Upper lobe of left lung (tissue), 6 donors: ENCODE measurements at regions not wholly inside any gene's neighbourhood (a gene's known extent, or its start where the extent isn't known, plus 50 kb on each side); places are given as distances from the start of the nearest gene placed in this dataset.
A peak's percentile ranks its signal among the peaks of the same experiment; 100 is the strongest.
"Not testable (repeated sequence)": the region's sequence is repeated elsewhere in the genome, so short reads cannot be mapped to it uniquely, and the experiment has no call there.

Source experiments
- ATAC-seq, 2 donors: fragments of 200-7000 bp; cut with Tn5 transposase; one replicate each; pipeline ENCODE4 v1.9.1; 2022; ENCODE audit warnings: mild to moderate bottlenecking in 2 of 2, moderate library complexity in 2 of 2; ENCODE audit not compliant: low FRiP score in 2 of 2
- DNase-seq, 2 donors: peaks; one replicate each; pipeline ENCODE4 v3.0.0-alpha.2; 2019 to 2020
- H3K27ac ChIP-seq, 4 donors: fragments of 200-600 bp; sonication (generic); one replicate each; pipeline ENCODE4 v1.5.1; 2016 to 2019
- H3K27me3 ChIP-seq, 4 donors: fragments of 200-600 bp; sonication (generic); one replicate each; pipeline ENCODE4 v1.5.1; 2017 to 2019
- H3K36me3 ChIP-seq, 4 donors: fragments of 200-600 bp; sonication (generic); one replicate each; pipeline ENCODE4 v1.5.1; 2016 to 2019
- H3K4me1 ChIP-seq, 4 donors: fragments of 200-600 bp; sonication (generic); one replicate each; pipeline ENCODE4 v1.5.1; 2018 to 2019
- H3K4me3 ChIP-seq, 4 donors: fragments of 200-600 bp; sonication (generic); one replicate each; pipeline ENCODE4 v1.5.1; 2017 to 2019; ENCODE audit warnings: mild to moderate bottlenecking in 2 of 4, moderate library complexity in 1 of 4
- H3K9me3 ChIP-seq, 4 donors: fragments of 200-600 bp; sonication (generic); one replicate each; pipeline ENCODE4 v1.5.1; 2018 to 2019
- CTCF ChIP-seq, 6 experiments: fragments of 450-650 bp in 4 of 6; fragments of 200-600 bp in 2 of 6; sonication (generic) in 2 of 6; IDR thresholded peaks; one replicate each; pipeline ENCODE4 v1.5.1; 2016 to 2019; ENCODE audit warnings: antibody characterized with exemption in 6 of 6
- EP300 ChIP-seq, 4 donors: sonication (generic); formaldehyde crosslinking; IDR thresholded peaks; one replicate each; pipeline ENCODE4 v1.5.1; 2017; ENCODE audit warnings: antibody characterized with exemption in 4 of 4, control low read depth in 2 of 4
- POLR2A ChIP-seq, 4 donors: fragments of 450-650 bp; IDR thresholded peaks; one replicate each; pipeline ENCODE4 v1.5.1; 2016 to 2017; ENCODE audit warnings: antibody characterized with exemption in 4 of 4, mild to moderate bottlenecking in 2 of 4
- POLR2AphosphoS5 ChIP-seq, 2 donors: sonication (generic); formaldehyde crosslinking; IDR thresholded peaks; one replicate each; pipeline ENCODE4 v1.5.1; 2017; ENCODE audit warnings: antibody characterized with exemption in 2 of 2
- WGBS, 2 donors: methylation state at CpG; one replicate each; pipeline ENCODE4 v1.1.5; 2017 to 2018; 5-methylcytosine and 5-hydroxymethylcytosine counted together
- donor health status: DM: no; HTN: no; CAD: no; lungs with moderate emphysema.
- donor health status: DM: no; HTN: yes; CAD: no; lungs with severe emphysema.

DNA sequence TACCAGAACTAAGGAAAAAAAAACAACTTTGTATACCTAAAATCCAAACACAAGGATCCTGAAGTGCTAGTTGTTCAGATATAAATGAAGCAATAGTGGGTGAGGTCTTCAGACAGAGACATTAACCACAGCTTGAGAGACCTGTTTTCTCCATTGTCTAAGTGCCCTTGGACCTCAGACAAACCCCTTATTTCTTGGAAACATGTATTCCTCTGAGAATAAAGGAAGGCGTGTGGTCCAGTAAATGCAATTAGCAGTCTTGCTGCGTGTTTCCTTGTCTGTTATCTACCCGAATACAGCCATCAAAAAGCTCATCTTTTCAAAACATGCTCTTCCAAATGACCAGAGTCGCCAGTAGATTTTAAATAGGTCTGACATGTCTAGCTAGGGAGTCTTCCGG lies 291.1 kb upstream of the NFIA start:
- WGBS, 2 donors: 84 to 91% methylated on average over 5 of the region's 5 CpGs
- H3K4me1 ChIP-seq: no peaks in the 10 kb centered on the region
- H3K4me3 ChIP-seq: no peak overlapping the region
- H3K9me3 ChIP-seq: no peaks in the 10 kb centered on the region
- no peaks in the 10 kb centered on the region for H3K36me3 ChIP-seq
- no peak for ATAC-seq
- no peak for TF ChIP-seq POLR2A (IDR thresholded peaks at IDR 0.05)
- TF ChIP-seq CTCF (IDR thresholded peaks at IDR 0.05): no peak
- no peak for TF ChIP-seq EP300 (IDR thresholded peaks at IDR 0.05)
- TF ChIP-seq POLR2AphosphoS5 (IDR thresholded peaks at IDR 0.05): no peak
- no peak overlapping the region for H3K27ac ChIP-seq
- DNase-seq: no peak
- no peaks in the 10 kb centered on the region for H3K27me3 ChIP-seq

- not testable (repeated sequence) for H3K4me3 ChIP-seq, DNase-seq, ATAC-seq, H3K27ac ChIP-seq, H3K9me3 ChIP-seq, H3K4me1 ChIP-seq, H3K27me3 ChIP-seq, H3K36me3 ChIP-seq
- WGBS, 2 donors: 87 to 92% methylated on average over 2 of the region's 2 CpGs
These were observed 309.3 kb upstream of the NFIA start for GRCh38 chr1:60773099-60773498.

- 68 to 77% methylated on average over 1 of the region's 1 CpG for WGBS, 2 donors
- Histone ChIP-seq H3K4me3 (no peak overlapping the region), H3K36me3 (no peaks in the 10 kb centered on the region), H3K27me3 (no peaks in the 10 kb centered on the region), H3K9me3 (no peaks in the 10 kb centered on the region), H3K4me1 (no peaks in the 10 kb centered on the region), H3K27ac (no peak overlapping the region)
- DNase-seq (no peak), ATAC-seq (no peak)
- TF ChIP-seq EP300 (IDR thresholded peaks at IDR 0.05): no peak
- no peak for TF ChIP-seq POLR2AphosphoS5 (IDR thresholded peaks at IDR 0.05)
- TF ChIP-seq POLR2A (IDR thresholded peaks at IDR 0.05): no peak
- TF ChIP-seq CTCF (IDR thresholded peaks at IDR 0.05): no peak
These were observed 313.3 kb upstream of the NFIA start for GRCh38 chr1:60769082-60769481.

GRCh38 chr1:60765204-60765603 lies 317.2 kb upstream of the NFIA start:
- no peak for ATAC-seq
- 41 to 50% methylated on average over 5 of the region's 5 CpGs for WGBS, 2 donors
- peak in 1 of 2 donors; percentile 27 for DNase-seq

GRCh38 chr1:60764489-60764888 lies 317.9 kb upstream of the NFIA start:
- ATAC-seq (no peak), DNase-seq (no peak)
- Histone ChIP-seq H3K9me3 (no peaks in the 10 kb centered on the region), H3K36me3 (no peaks in the 10 kb centered on the region), H3K4me3 (no peak overlapping the region), H3K27me3 (no peaks in the 10 kb centered on the region), H3K4me1 (no peaks in the 10 kb centered on the region), H3K27ac (no peak overlapping the region)
- no peak for TF ChIP-seq POLR2A (IDR thresholded peaks at IDR 0.05)
- TF ChIP-seq EP300 (IDR thresholded peaks at IDR 0.05): no peak
- no peak for TF ChIP-seq CTCF (IDR thresholded peaks at IDR 0.05)
- TF ChIP-seq POLR2AphosphoS5 (IDR thresholded peaks at IDR 0.05): no peak
- WGBS, 2 donors: 70 to 75% methylated on average over 3 of the region's 3 CpGs

More at GRCh38 chr1:60765204-60765603, 317.2 kb upstream of the NFIA start:
- Histone ChIP-seq H3K36me3 (no peaks in the 10 kb centered on the region), H3K27me3 (no peaks in the 10 kb centered on the region), H3K9me3 (no peaks in the 10 kb centered on the region), H3K4me3 (no peak overlapping the region), H3K27ac (no peak overlapping the region), H3K4me1 (no peaks in the 10 kb centered on the region)
- TF ChIP-seq EP300 (IDR thresholded peaks at IDR 0.05) (no peak), CTCF (IDR thresholded peaks at IDR 0.05) (peak; percentile 20 to 55 (median 46)), POLR2AphosphoS5 (IDR thresholded peaks at IDR 0.05) (no peak), POLR2A (IDR thresholded peaks at IDR 0.05) (no peak)
